Activated T-cell treated with anti-CD3 and anti-CD28 coated beads, Interleukin-2, amount 50 U/mL, for 24 hours (primary cell): ENCODE measurements at regions not wholly inside any gene's neighbourhood (a gene's known extent, or its start where the extent isn't known, plus 50 kb on each side); places are given as distances from the start of the nearest gene placed in this dataset.
"Not testable (repeated sequence)": the region's sequence is repeated elsewhere in the genome, so short reads cannot be mapped to it uniquely, and the experiment has no call there.

Source experiments
- DNase-seq: peaks from one replicate; pipeline ENCODE4 v3.0.0-alpha.2; 2020
- H3K27ac Mint-ChIP-seq: 2 replicates; pipeline ENCODE4 v1.8.0; 2020; ENCODE audit warnings: mild to moderate bottlenecking, mixed read lengths
- H3K27me3 Mint-ChIP-seq: 2 replicates; pipeline ENCODE4 v1.8.0; 2020; ENCODE audit warnings: mixed read lengths
- H3K36me3 Mint-ChIP-seq: 2 replicates; pipeline ENCODE4 v1.8.0; 2020; ENCODE audit warnings: low read depth, mixed read lengths
- H3K4me1 Mint-ChIP-seq: 2 replicates; pipeline ENCODE4 v1.8.0; 2020; ENCODE audit warnings: low read depth, mixed read lengths
- H3K4me3 Mint-ChIP-seq: 2 replicates; pipeline ENCODE4 v1.8.0; 2020; ENCODE audit warnings: mild to moderate bottlenecking, moderate library complexity, mixed read lengths
- H3K9me3 Mint-ChIP-seq: 2 replicates; pipeline ENCODE4 v1.8.0; 2020; ENCODE audit warnings: mixed read lengths

DNA sequence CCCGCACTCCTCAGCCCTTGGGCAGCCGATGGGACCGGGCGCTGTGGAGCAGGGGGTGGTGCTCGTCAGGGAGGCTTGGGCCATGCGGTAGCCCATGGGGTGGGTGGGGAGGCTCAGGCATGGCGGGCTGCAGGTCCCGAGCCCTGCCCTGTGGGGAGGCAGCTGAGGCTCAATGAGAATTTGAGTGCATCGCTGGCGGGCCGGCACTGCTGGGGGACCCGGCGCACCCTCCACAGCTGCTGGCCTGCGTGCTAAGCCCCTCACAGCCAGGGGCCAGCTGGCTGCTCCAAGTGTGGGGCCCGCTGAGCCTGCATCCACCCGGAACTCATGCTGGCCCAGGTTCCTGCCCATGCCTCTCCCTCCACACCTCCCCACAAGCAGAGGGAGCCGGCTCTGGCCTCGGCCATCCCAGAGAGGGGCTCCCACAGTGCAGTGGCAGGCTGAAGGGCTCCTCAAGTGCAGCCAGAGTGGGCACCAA, 543.5 kb upstream of the FAM98A start:
- not testable (repeated sequence) for H3K4me1 Mint-ChIP-seq, H3K27ac Mint-ChIP-seq, H3K9me3 Mint-ChIP-seq, H3K36me3 Mint-ChIP-seq, H3K27me3 Mint-ChIP-seq, H3K4me3 Mint-ChIP-seq, DNase-seq

DNA sequence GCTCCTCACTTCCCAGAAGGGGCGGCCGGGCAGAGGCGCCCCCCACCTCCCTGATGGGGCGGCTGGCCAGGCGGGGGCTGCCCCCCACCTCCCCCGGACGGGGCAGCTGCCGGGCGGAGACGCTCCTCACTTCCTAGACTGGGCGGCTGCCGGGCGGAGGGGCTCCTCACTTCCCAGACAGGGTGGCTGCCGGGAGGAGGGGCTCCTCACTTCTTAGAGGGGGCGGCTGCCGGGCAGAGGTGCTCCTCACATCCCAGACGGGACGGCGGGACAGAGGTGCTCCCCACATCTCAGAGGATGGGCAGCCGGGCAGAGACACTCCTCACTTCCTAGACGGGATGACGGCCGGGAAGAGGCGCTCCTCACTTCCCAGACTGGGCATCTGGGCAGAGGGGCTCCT, 534.0 kb upstream of the FAM98A start:
- not testable (repeated sequence) for DNase-seq, H3K4me1 Mint-ChIP-seq, H3K27me3 Mint-ChIP-seq, H3K9me3 Mint-ChIP-seq, H3K27ac Mint-ChIP-seq, H3K36me3 Mint-ChIP-seq, H3K4me3 Mint-ChIP-seq

GRCh38 chr2:34126279-34126678, 527.2 kb upstream of the FAM98A start:
- DNase-seq: no peak
- Mint-ChIP-seq H3K36me3 (no peaks in the 10 kb centered on the region), H3K4me1 (no peaks in the 10 kb centered on the region), H3K9me3 (no peaks in the 10 kb centered on the region), H3K27ac (no peak overlapping the region), H3K4me3 (no peak overlapping the region), H3K27me3 (no peaks in the 10 kb centered on the region)

- no peak overlapping the region for H3K27ac Mint-ChIP-seq
- H3K4me3 Mint-ChIP-seq: no peak overlapping the region
- no peak for DNase-seq
- no peaks in the 10 kb centered on the region for H3K36me3 Mint-ChIP-seq
- H3K27me3 Mint-ChIP-seq: no peaks in the 10 kb centered on the region
- H3K4me1 Mint-ChIP-seq: no peaks in the 10 kb centered on the region
- H3K9me3 Mint-ChIP-seq: no peaks in the 10 kb centered on the region
Observed at GRCh38 chr2:34123996-34124785, 525.1 kb upstream of the FAM98A start.

GRCh38 chr2:34121076-34121475, 522.0 kb upstream of the FAM98A start:
- Mint-ChIP-seq H3K27ac (no peak overlapping the region), H3K27me3 (no peaks in the 10 kb centered on the region), H3K36me3 (no peaks in the 10 kb centered on the region), H3K9me3 (no peaks in the 10 kb centered on the region), H3K4me1 (no peaks in the 10 kb centered on the region), H3K4me3 (no peak overlapping the region)
- no peak for DNase-seq

DNA sequence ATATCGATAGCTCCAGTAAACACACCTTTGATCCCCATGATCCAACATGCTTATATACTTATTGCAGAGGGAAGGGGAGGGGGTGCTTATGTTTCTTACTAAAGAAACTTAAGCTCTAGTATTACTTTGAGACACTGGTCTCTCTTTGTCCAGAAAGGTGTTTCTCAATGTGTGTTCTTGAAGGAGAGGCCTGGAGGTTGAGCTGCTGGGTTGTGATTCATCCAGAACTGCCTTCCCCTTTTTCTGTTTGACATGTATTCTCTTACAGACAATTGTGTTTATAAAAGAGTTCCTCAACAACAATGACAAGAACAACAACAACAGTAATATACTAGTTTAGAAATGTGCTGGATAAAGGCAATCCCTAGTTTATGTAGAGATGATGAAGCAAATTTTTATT, 516.0 kb upstream of the FAM98A start:
- Mint-ChIP-seq H3K4me3 (no peak overlapping the region), H3K36me3 (no peaks in the 10 kb centered on the region), H3K27me3 (peaks cover 3% of the 10 kb centered on the region), H3K4me1 (no peaks in the 10 kb centered on the region), H3K27ac (no peak overlapping the region), H3K9me3 (no peaks in the 10 kb centered on the region)
- no peak for DNase-seq

DNA sequence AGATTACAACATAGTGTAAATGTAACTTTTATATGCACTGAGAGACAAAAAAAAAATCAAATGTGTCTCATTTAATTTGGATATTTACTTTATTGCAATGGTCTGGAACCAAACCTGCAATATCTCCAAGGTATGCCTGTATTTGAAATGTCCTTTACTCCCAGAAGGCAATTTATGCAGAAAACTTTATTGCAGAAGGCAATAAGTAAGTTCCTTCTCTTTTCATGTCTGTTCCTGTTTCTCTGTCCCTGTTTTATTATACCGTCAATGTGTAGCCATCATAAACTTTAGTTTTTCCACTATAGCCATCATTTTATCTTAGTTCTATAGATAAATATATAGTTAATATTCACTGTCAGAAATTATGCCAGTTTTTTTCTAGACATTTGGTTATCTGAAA, 513.1 kb upstream of the FAM98A start:
- Mint-ChIP-seq H3K4me3 (no peak overlapping the region), H3K4me1 (no peaks in the 10 kb centered on the region), H3K36me3 (no peaks in the 10 kb centered on the region), H3K9me3 (no peaks in the 10 kb centered on the region), H3K27ac (no peak overlapping the region), H3K27me3 (peaks cover 3% of the 10 kb centered on the region)
- DNase-seq: no peak

GRCh38 chr2:34110392-34110791, 511.3 kb upstream of the FAM98A start:
- H3K4me1 Mint-ChIP-seq: no peaks in the 10 kb centered on the region
- H3K36me3 Mint-ChIP-seq: no peaks in the 10 kb centered on the region
- no peaks in the 10 kb centered on the region for H3K9me3 Mint-ChIP-seq
- H3K27ac Mint-ChIP-seq: no peak overlapping the region
- H3K4me3 Mint-ChIP-seq: no peak overlapping the region
- no peak for DNase-seq
- H3K27me3 Mint-ChIP-seq: no peaks in the 10 kb centered on the region

- no peak for DNase-seq
- no peak overlapping the region for H3K4me3 Mint-ChIP-seq
- no peaks in the 10 kb centered on the region for H3K9me3 Mint-ChIP-seq
- no peak overlapping the region for H3K27ac Mint-ChIP-seq
- H3K36me3 Mint-ChIP-seq: no peaks in the 10 kb centered on the region
- no peaks in the 10 kb centered on the region for H3K4me1 Mint-ChIP-seq
- no peaks in the 10 kb centered on the region for H3K27me3 Mint-ChIP-seq
Observed at GRCh38 chr2:34107811-34108210, 508.7 kb upstream of the FAM98A start.

- Mint-ChIP-seq H3K4me3 (no peak overlapping the region), H3K36me3 (no peaks in the 10 kb centered on the region), H3K9me3 (no peaks in the 10 kb centered on the region), H3K27me3 (no peaks in the 10 kb centered on the region), H3K4me1 (no peaks in the 10 kb centered on the region), H3K27ac (no peak overlapping the region)
- DNase-seq: no peak
Observed at GRCh38 chr2:34105006-34105767, 506.1 kb upstream of the FAM98A start.

DNA sequence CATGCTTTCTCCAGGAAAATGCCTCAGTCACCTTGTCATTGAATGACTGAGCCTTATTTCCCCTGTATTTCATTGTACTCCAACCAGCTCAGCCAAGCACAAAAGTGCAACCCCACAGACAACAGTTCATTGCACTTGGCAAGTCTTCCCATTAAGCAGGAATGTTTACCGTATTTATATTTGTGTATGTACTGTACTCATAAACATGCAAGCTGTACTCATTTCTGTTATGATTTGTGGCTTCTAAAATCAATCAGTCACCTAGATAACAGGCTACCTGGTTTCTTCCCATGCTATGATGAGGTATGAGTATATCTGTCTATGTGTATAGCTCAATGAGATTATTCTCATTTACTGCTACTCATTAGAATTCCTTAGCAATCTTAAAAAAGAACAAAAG, 505.5 kb upstream of the FAM98A start:
- no peaks in the 10 kb centered on the region for H3K36me3 Mint-ChIP-seq
- H3K27me3 Mint-ChIP-seq: no peaks in the 10 kb centered on the region
- H3K4me1 Mint-ChIP-seq: no peaks in the 10 kb centered on the region
- DNase-seq: no peak
- no peak overlapping the region for H3K4me3 Mint-ChIP-seq
- H3K27ac Mint-ChIP-seq: no peak overlapping the region
- H3K9me3 Mint-ChIP-seq: no peaks in the 10 kb centered on the region

DNA sequence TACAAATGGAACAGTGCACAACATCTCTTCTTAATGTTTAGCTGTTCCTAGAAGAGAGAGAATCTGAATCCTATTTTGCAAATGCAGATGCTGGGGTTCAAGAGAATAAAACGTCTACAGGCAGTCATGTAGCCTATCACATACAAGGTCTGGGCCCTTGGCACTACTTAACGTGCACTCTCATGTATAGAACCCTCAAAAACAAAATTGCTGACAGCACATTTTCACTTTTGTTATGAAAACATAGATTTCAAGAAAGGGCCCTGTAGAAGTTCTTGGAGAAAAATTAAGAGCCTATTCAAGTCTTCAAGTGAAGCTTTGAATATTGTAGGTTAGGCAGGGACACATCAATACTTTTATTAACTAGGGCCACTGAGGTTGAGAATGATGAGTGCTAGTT, 504.3 kb upstream of the FAM98A start:
- Mint-ChIP-seq H3K4me3 (no peak overlapping the region), H3K4me1 (no peaks in the 10 kb centered on the region), H3K27me3 (no peaks in the 10 kb centered on the region), H3K9me3 (no peaks in the 10 kb centered on the region), H3K27ac (no peak overlapping the region), H3K36me3 (no peaks in the 10 kb centered on the region)
- no peak for DNase-seq

DNA sequence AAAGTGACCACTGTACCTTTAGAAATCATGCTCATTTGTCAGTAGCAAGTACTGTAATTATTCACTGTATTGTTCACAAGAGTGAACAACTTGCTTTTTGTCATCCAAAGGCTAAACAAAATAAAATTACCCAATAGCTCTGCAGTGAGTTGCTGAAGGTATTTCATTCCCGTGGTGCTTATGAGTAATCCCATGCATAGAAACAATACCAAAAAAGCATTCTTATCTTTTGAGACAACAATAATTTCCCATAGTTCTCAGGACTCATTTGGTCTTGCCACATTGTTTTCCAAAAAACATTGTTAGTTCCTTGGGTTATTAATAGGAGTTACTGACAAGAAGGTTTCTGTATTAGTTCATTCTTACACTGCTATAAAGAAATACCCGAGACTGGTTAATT, 503.2 kb upstream of the FAM98A start:
- Mint-ChIP-seq H3K9me3 (no peaks in the 10 kb centered on the region), H3K4me3 (no peak overlapping the region), H3K27me3 (no peaks in the 10 kb centered on the region), H3K27ac (no peak overlapping the region), H3K36me3 (no peaks in the 10 kb centered on the region), H3K4me1 (no peaks in the 10 kb centered on the region)
- no peak for DNase-seq

- Mint-ChIP-seq H3K9me3 (no peaks in the 10 kb centered on the region), H3K36me3 (no peaks in the 10 kb centered on the region), H3K4me1 (no peaks in the 10 kb centered on the region), H3K4me3 (no peak overlapping the region), H3K27me3 (no peaks in the 10 kb centered on the region), H3K27ac (no peak overlapping the region)
- no peak for DNase-seq
Observed at GRCh38 chr2:34099377-34099776, 500.3 kb upstream of the FAM98A start.

DNA sequence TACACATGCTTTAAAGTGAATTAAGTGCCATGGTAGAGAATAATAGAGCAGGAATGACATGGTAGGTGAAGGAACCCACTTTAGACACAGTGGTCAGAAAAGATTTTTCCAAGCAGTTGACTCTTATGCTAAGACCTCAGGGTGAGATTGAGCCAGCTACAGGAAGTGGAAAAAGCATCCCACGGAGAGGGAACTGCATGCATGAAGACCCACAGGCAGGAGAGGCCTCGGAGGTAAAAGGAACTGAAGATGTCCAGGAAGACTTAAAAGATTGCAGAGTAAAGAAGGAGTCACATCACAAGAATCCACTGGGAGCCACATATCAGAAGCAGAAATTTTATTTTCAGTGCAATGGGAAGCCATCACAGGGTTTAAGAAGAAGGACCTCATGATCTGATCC, 499.2 kb upstream of the FAM98A start:
- H3K9me3 Mint-ChIP-seq: no peaks in the 10 kb centered on the region
- H3K4me1 Mint-ChIP-seq: no peaks in the 10 kb centered on the region
- no peaks in the 10 kb centered on the region for H3K36me3 Mint-ChIP-seq
- no peaks in the 10 kb centered on the region for H3K27me3 Mint-ChIP-seq
- no peak overlapping the region for H3K27ac Mint-ChIP-seq
- H3K4me3 Mint-ChIP-seq: no peak overlapping the region
- DNase-seq: no peak
